BE2C (cell line): ENCODE measurements at regions not wholly inside any gene's neighbourhood (a gene's known extent, or its start where the extent isn't known, plus 50 kb on each side); places are given as distances from the start of the nearest gene placed in this dataset.
"Not testable (repeated sequence)": the region's sequence is repeated elsewhere in the genome, so short reads cannot be mapped to it uniquely, and the experiment has no call there.

ENCODE experiments used
- DNase-seq: peaks from one replicate; pipeline ENCODE4 v3.0.0-alpha.2; 2020
- H3K27me3 ChIP-seq: fragments of 250-450 bp; sonication (Bioruptor Pico); 2 replicates; pipeline ENCODE4 v1.5.1; 2020; ENCODE audit warnings: mild to moderate bottlenecking
- H3K36me3 ChIP-seq: fragments of 250-450 bp; sonication (Bioruptor Pico); 2 replicates; pipeline ENCODE4 v1.5.1; 2020; ENCODE audit warnings: mild to moderate bottlenecking
- H3K4me1 ChIP-seq: fragments of 250-450 bp; sonication (Bioruptor Pico); 2 replicates; pipeline ENCODE4 v1.5.1; 2020
- H3K4me3 ChIP-seq: 2 replicates; pipeline ENCODE4 v1.5.1; 2011; ENCODE audit warnings: low read depth, low read length
- H3K9me3 ChIP-seq: fragments of 250-450 bp; sonication (Bioruptor Pico); 2 replicates; pipeline ENCODE4 v1.5.1; 2020
- TF ChIP-seq, protein P1 (sequence below): IDR thresholded peaks from 2 replicates; pipeline ENCODE4 v1.5.1; 2012; ENCODE audit warnings: mild to moderate bottlenecking, low read depth, low read length

DNA sequence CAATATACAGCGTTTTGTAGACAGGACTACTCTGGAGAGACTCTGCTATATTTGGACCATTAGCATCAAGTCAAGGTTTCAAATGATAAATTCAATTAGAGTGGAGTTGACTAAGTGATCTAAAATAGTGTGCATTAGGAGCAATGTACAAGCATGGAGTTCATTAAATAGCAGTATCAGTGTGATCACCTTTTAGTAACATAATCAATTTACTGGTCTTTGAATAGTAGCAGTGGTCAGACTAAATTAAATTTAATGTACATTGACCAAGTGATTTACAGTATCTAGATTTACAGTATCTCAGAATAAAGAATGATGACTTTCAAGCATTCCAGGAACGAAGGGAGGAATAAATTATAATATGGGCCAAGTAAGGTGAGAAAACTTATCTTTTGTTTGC lies 489.6 kb upstream of the ADGRL4 start:
- no peaks in the 10 kb centered on the region for H3K9me3 ChIP-seq
- H3K4me1 ChIP-seq, result no peaks in the 10 kb centered on the region
- no peak for DNase-seq
- H3K36me3 ChIP-seq, result no peaks in the 10 kb centered on the region
- H3K27me3 ChIP-seq, result no peaks in the 10 kb centered on the region
- H3K4me3 ChIP-seq, result no peak overlapping the region
- TF ChIP-seq, protein P1, sequence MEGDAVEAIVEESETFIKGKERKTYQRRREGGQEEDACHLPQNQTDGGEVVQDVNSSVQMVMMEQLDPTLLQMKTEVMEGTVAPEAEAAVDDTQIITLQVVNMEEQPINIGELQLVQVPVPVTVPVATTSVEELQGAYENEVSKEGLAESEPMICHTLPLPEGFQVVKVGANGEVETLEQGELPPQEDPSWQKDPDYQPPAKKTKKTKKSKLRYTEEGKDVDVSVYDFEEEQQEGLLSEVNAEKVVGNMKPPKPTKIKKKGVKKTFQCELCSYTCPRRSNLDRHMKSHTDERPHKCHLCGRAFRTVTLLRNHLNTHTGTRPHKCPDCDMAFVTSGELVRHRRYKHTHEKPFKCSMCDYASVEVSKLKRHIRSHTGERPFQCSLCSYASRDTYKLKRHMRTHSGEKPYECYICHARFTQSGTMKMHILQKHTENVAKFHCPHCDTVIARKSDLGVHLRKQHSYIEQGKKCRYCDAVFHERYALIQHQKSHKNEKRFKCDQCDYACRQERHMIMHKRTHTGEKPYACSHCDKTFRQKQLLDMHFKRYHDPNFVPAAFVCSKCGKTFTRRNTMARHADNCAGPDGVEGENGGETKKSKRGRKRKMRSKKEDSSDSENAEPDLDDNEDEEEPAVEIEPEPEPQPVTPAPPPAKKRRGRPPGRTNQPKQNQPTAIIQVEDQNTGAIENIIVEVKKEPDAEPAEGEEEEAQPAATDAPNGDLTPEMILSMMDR, result no peak

DNA sequence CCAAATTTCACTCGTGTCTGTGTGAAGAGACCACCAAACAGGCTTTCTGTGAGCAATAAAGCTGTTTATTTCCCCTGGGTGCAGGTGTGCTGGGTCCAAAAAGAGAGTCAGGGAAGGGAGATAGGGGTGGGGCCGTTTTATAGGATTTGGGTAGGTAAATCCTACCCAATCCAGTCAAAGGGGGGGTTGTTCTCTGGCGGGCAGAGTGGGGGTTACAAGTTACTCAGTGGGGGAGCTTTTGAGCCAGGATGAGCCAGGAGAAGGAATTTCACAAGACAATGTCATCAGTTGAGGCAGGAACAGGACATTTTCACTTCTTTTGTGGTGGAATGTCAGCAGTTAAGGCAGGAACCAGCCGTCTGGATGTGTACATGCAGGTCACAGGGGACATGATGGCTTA lies 487.2 kb upstream of the ADGRL4 start:
- H3K9me3 ChIP-seq, DNase-seq, H3K4me1 ChIP-seq, H3K36me3 ChIP-seq, H3K4me3 ChIP-seq, H3K27me3 ChIP-seq: not testable (repeated sequence)

DNA sequence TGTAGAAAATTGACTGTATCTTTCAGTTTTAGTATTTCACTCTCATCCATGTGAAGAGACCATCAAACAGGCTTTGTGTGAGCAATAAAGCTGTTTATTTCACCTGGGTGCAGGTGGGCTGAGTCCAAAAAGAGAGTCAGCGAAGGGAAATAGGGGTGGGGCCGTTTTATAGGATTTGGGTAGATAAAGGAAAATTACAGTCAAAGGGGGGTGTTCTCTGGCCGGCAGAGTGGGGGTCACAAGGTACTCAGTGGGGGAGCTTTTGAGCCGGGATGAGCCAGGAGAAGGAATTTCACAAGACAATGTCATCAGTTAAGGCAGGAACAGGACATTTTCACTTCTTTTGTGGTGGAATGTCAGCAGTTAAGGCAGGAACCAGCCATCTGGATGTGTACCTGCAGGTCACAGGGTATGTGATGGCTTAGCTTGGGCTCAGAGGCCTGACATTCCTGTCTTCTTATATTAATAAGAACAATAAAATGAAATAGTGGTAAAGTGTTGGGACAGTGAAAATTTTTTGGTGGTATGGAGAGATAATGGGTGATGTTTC lies 482.1 kb upstream of the ADGRL4 start:
- H3K4me1 ChIP-seq, H3K4me3 ChIP-seq, H3K9me3 ChIP-seq, DNase-seq, H3K27me3 ChIP-seq, H3K36me3 ChIP-seq: not testable (repeated sequence)

DNA sequence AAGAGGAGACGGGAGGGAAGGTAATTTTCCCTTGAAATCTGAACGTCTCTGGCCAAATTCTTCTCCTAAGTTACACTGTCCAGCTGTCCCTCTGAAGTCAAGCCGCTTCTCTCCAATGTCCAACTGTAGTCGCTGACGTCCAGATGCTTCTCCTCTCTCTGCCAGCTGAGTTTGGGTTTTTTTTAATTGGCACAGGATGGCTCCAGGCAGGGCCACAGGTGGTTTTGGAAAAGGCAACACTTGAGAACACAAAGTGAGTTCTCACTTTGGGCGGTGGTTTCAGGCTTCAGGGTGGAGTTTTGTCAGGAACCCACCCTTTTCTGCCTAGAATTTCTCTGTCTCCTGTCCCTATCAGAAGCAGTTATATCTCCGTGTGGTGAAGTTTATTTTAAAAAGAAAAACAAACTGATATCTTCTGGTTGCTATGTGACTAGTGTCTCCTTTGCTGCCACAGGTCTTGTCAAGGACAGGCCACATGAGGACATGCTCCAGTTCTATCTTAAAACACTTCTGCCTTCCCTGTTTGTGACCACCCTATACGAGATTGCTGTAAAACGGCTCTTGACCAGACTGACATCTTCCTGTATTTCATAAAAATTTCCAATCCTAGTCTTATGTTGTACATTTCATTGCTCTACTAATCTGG lies 472.3 kb upstream of the ADGRL4 start:
- DNase-seq, result no peak
- TF ChIP-seq, protein P1, result no peak
- Histone ChIP-seq H3K4me3 (no peak overlapping the region), H3K27me3 (no peaks in the 10 kb centered on the region), H3K36me3 (no peaks in the 10 kb centered on the region), H3K4me1 (no peaks in the 10 kb centered on the region), H3K9me3 (no peaks in the 10 kb centered on the region)

DNA sequence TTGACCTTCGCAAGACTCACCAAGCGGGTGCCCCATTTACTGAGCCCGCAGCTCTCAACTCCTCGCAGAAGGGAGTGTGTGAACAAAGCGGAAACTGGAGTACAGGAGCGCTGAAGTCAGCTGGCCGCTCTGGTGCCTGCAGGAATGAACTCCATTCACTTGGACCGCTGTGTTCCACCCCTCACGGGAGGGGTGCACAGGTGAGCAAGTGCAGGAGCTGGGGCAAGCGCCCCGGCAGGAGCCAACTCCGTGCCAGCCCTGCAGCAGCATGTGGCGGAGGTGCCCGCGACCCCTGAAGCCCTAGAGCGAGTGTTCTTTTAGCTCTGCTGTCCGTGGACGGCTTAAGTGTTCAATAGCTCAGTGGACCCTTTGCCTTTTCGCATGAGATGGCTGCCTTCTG lies 471.6 kb upstream of the ADGRL4 start:
- H3K27me3 ChIP-seq, result no peaks in the 10 kb centered on the region
- no peaks in the 10 kb centered on the region for H3K36me3 ChIP-seq
- TF ChIP-seq, protein P1, result no peak
- H3K4me1 ChIP-seq, result no peaks in the 10 kb centered on the region
- H3K4me3 ChIP-seq, result no peak overlapping the region
- H3K9me3 ChIP-seq, result no peaks in the 10 kb centered on the region
- no peak for DNase-seq

DNA sequence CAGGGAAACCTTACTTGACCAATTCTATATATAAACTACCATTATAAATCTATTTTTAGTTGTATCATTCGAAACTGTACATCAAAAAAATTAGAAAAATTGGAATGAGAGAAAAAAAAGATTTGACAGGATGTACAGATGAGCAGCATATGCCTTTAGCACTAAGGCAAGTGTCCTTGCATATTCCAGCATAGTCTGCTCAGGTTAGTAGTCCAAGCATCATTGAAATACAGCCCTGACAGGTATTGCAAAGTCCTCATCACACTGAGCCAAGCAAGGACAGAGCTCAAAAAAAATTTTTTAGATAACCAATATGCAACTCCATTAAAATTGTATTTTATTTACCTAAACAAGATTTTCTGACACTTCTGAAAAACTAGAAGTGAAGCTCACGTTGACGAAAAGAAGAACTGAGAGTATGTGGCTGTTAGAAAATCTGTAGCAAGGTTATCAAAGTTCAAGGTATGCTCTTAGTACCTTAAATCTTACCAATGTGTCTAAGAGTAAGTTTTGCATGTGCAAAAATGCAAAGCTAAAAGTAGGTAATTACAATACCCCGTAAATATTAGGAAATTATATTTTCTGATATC lies 465.6 kb upstream of the ADGRL4 start:
- Histone ChIP-seq H3K9me3 (no peaks in the 10 kb centered on the region), H3K4me3 (no peak overlapping the region), H3K4me1 (no peaks in the 10 kb centered on the region), H3K27me3 (no peaks in the 10 kb centered on the region), H3K36me3 (no peaks in the 10 kb centered on the region)
- TF ChIP-seq, protein P1, result no peak
- no peak for DNase-seq

DNA sequence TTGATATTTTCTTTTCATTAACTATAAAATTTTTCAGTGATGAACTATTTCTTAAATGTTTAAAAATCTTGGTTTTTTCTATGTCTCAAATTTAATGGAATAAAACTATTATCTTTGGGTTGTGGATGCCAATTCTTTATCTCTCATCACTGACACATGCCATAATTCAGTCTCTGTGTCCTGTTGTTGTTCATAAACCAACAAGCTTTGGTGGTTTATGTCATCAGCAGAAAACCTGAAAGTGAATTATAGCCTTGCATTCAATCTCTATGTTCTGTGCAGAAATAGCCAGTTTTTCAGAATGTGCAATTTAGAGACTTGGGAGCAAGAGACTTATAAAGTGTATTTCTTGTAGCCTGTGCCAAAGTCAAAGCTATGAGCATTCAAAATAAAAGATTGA lies 462.6 kb upstream of the ADGRL4 start:
- TF ChIP-seq, protein P1, result no peak
- no peaks in the 10 kb centered on the region for H3K9me3 ChIP-seq
- no peak for DNase-seq
- no peaks in the 10 kb centered on the region for H3K36me3 ChIP-seq
- no peak overlapping the region for H3K4me3 ChIP-seq
- no peaks in the 10 kb centered on the region for H3K27me3 ChIP-seq
- H3K4me1 ChIP-seq, result no peaks in the 10 kb centered on the region
